ENCODE measurements at regions not wholly inside any gene's neighbourhood (a gene's known extent, or its start where the extent isn't known, plus 50 kb on each side); places are given as distances from the start of the nearest gene placed in this dataset.
"Not testable (repeated sequence)": the region's sequence is repeated elsewhere in the genome, so short reads cannot be mapped to it uniquely, and the experiment has no call there.

DNA sequence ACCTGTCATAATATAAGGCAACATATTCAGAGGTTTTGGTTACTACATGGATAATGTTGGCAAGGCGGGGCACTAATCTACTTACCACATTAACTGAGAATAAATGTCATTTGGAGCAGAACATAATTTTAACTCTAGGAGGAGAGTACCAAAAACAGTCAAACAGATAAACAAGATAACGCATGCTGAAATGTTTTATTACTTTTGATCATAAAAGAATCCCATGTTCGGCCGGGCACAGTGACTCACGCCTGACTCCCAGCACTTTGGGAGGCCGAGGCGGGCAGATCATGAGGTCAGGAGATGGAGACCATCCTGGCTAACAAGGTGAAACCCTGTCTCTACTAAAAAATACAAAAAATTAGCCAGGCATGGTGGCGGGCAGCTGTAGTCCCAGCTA, 173.8 kb upstream of the NUDT12 start:
- TF ChIP-seq, protein P1, sequence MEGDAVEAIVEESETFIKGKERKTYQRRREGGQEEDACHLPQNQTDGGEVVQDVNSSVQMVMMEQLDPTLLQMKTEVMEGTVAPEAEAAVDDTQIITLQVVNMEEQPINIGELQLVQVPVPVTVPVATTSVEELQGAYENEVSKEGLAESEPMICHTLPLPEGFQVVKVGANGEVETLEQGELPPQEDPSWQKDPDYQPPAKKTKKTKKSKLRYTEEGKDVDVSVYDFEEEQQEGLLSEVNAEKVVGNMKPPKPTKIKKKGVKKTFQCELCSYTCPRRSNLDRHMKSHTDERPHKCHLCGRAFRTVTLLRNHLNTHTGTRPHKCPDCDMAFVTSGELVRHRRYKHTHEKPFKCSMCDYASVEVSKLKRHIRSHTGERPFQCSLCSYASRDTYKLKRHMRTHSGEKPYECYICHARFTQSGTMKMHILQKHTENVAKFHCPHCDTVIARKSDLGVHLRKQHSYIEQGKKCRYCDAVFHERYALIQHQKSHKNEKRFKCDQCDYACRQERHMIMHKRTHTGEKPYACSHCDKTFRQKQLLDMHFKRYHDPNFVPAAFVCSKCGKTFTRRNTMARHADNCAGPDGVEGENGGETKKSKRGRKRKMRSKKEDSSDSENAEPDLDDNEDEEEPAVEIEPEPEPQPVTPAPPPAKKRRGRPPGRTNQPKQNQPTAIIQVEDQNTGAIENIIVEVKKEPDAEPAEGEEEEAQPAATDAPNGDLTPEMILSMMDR (IDR thresholded peaks at IDR 0.05; ENCODE audit: low read length) = not testable (repeated sequence)
- not testable (repeated sequence) for TF ChIP-seq EZH2 (IDR thresholded peaks at IDR 0.05; ENCODE audit: borderline replicate concordance, low read length)
